SU-DHL-6 (cell line): ENCODE measurements at regions not wholly inside any gene's neighbourhood (a gene's known extent, or its start where the extent isn't known, plus 50 kb on each side); places are given as distances from the start of the nearest gene placed in this dataset.

Source experiments
- H2AFZ ChIP-seq: fragments of 200-600 bp; sonication (generic); 2 replicates; pipeline ENCODE4 v1.6.1; 2014; ENCODE audit warnings: low read depth, mild to moderate bottlenecking, moderate library complexity, mixed read lengths, antibody characterized with exemption, low read length; ENCODE audit not compliant: severe bottlenecking
- H3F3A ChIP-seq: fragments of 200-600 bp; shearing (Covaris generic); 2 replicates; pipeline ENCODE4 v1.6.0; 2016; ENCODE audit warnings: antibody characterized with exemption, mild to moderate bottlenecking; ENCODE audit not compliant: insufficient read depth
- H3K27ac ChIP-seq: fragments of 200-600 bp; sonication (generic); 2 replicates; pipeline ENCODE4 v1.5.1; 2016; ENCODE audit warnings: low read depth, mild to moderate bottlenecking, low read length, moderate library complexity, mixed read lengths
- H3K27me3 ChIP-seq: fragments of 200-600 bp; sonication (generic), shearing (Covaris generic); 2 replicates; pipeline ENCODE4 v1.6.0; 2014; ENCODE audit warnings: mild to moderate bottlenecking, low read length
- H3K36me3 ChIP-seq: fragments of 200-600 bp; sonication (generic); 2 replicates; pipeline ENCODE4 v1.6.1; 2014; ENCODE audit warnings: mild to moderate bottlenecking, low read length, mixed read lengths
- H3K4me2 ChIP-seq: fragments of 300-600, 200-600 bp; shearing (Covaris generic), sonication (generic); 2 replicates; pipeline ENCODE4 v1.6.0; 2014; ENCODE audit warnings: low read length, low read depth, mild to moderate bottlenecking; ENCODE audit not compliant: poor library complexity, severe bottlenecking
- H3K4me3 ChIP-seq: fragments of 200-600 bp; sonication (generic); 2 replicates; pipeline ENCODE4 v1.5.1; 2014; ENCODE audit warnings: antibody characterized with exemption, low read length, mild to moderate bottlenecking, mixed read lengths; ENCODE audit not compliant: insufficient read depth, poor library complexity, severe bottlenecking
- H3K79me2 ChIP-seq: fragments of 200-600 bp; sonication (generic); 2 replicates; pipeline ENCODE4 v1.6.1; 2014; ENCODE audit warnings: mild to moderate bottlenecking, low read length, moderate library complexity; ENCODE audit not compliant: insufficient read depth
- H3K9ac ChIP-seq: fragments of 200-600 bp; sonication (generic); 2 replicates; pipeline ENCODE4 v1.7.0; 2014; ENCODE audit warnings: mild to moderate bottlenecking, low read length
- H3K9me2 ChIP-seq: fragments of 200-600 bp; sonication (generic); replicated peaks from 2 replicates; pipeline ENCODE4 v1.6.1; 2014; ENCODE audit warnings: low read length; ENCODE audit not compliant: insufficient read depth
- H3K9me3 ChIP-seq: fragments of 200-600 bp; sonication (generic); 2 replicates; pipeline ENCODE4 v1.6.1; 2014; ENCODE audit warnings: low read length, mixed read lengths; ENCODE audit not compliant: insufficient read depth
- H4K20me1 ChIP-seq: fragments of 200-600 bp; sonication (generic); 2 replicates; pipeline ENCODE4 v1.6.1; 2014; ENCODE audit warnings: low read depth, mild to moderate bottlenecking, antibody characterized with exemption, low read length, moderate library complexity, mixed read lengths
- EZH2phosphoT487 ChIP-seq: fragments of 200-600 bp; sonication (generic), shearing (Covaris generic); conservative IDR thresholded peaks from 2 replicates; pipeline ENCODE4 v1.6.1; 2018; ENCODE audit warnings: mild to moderate bottlenecking, antibody characterized with exemption, low read length, moderate library complexity, mixed read lengths
- TF ChIP-seq, protein P1 (sequence below): fragments of 200-600 bp; sonication (generic); IDR thresholded peaks from one replicate; pipeline ENCODE4 v1.5.1; 2017; ENCODE audit warnings: antibody characterized with exemption, mild to moderate bottlenecking, low read length, moderate library complexity; ENCODE audit not compliant: insufficient read depth, poor library complexity, severe bottlenecking

GRCh38 chr1:82116105-82116504 is 315.4 kb downstream of the ADGRL2 start:
- H3K9me3 ChIP-seq, result no peaks in the 10 kb centered on the region
- no peak overlapping the region for H3K4me2 ChIP-seq
- no peaks in the 10 kb centered on the region for H3K9me2 ChIP-seq
- H2AFZ ChIP-seq, result no peak overlapping the region
- H3K36me3 ChIP-seq, result no peaks in the 10 kb centered on the region
- H3K27me3 ChIP-seq, result no peaks in the 10 kb centered on the region
- no peak overlapping the region for H3K27ac ChIP-seq
- no peaks in the 10 kb centered on the region for H4K20me1 ChIP-seq
- TF ChIP-seq EZH2phosphoT487, result no peak
- TF ChIP-seq, protein P1, sequence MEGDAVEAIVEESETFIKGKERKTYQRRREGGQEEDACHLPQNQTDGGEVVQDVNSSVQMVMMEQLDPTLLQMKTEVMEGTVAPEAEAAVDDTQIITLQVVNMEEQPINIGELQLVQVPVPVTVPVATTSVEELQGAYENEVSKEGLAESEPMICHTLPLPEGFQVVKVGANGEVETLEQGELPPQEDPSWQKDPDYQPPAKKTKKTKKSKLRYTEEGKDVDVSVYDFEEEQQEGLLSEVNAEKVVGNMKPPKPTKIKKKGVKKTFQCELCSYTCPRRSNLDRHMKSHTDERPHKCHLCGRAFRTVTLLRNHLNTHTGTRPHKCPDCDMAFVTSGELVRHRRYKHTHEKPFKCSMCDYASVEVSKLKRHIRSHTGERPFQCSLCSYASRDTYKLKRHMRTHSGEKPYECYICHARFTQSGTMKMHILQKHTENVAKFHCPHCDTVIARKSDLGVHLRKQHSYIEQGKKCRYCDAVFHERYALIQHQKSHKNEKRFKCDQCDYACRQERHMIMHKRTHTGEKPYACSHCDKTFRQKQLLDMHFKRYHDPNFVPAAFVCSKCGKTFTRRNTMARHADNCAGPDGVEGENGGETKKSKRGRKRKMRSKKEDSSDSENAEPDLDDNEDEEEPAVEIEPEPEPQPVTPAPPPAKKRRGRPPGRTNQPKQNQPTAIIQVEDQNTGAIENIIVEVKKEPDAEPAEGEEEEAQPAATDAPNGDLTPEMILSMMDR, result no peak
- H3K9ac ChIP-seq, result no peak overlapping the region
- H3K4me3 ChIP-seq, result no peak overlapping the region
- H3K79me2 ChIP-seq, result no peaks in the 10 kb centered on the region
- H3F3A ChIP-seq, result no peaks in the 10 kb centered on the region

DNA sequence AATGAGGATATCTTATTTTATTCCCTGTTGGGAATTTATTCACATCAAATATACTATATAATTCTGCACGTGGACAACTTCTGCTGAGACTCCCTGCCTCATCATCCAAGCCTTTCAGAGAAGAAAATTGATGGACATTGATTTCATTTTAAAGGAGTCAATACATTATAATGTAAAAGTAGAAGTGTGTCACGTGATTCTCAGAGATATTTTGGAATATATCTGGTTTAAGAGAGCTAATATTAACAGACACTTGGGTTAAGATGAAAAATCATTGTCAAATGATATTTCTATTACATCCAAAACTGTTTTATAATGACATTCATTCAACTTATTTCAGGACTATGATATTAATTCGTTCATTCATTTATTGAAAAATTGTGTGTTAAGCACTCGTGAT is 314.2 kb downstream of the ADGRL2 start:
- Histone ChIP-seq H3K79me2 (no peaks in the 10 kb centered on the region), H4K20me1 (no peaks in the 10 kb centered on the region), H3K4me3 (no peak overlapping the region), H3K36me3 (no peaks in the 10 kb centered on the region), H3K4me2 (no peak overlapping the region), H3K9me3 (no peaks in the 10 kb centered on the region), H3K9me2 (no peaks in the 10 kb centered on the region), H3K9ac (no peak overlapping the region), H3K27me3 (no peaks in the 10 kb centered on the region), H3F3A (no peaks in the 10 kb centered on the region), H3K27ac (no peak overlapping the region), H2AFZ (no peak overlapping the region)
- TF ChIP-seq, protein P1, result no peak
- no peak for TF ChIP-seq EZH2phosphoT487

- Histone ChIP-seq H3K9me3 (no peaks in the 10 kb centered on the region), H3K4me3 (no peak overlapping the region), H3K79me2 (no peaks in the 10 kb centered on the region), H3K9ac (no peak overlapping the region), H3K4me2 (peak overlapping the region; percentile 63), H3K27me3 (no peaks in the 10 kb centered on the region), H3K27ac (peak overlapping the region; percentile 94), H3K36me3 (no peaks in the 10 kb centered on the region), H3F3A (peaks cover 8% of the 10 kb centered on the region), H4K20me1 (no peaks in the 10 kb centered on the region), H2AFZ (no peak overlapping the region), H3K9me2 (no peaks in the 10 kb centered on the region)
- TF ChIP-seq EZH2phosphoT487, result no peak
- TF ChIP-seq, protein P1, result no peak
Observed at GRCh38 chr1:82110366-82111254, 309.9 kb downstream of the ADGRL2 start.
